H9 (cell line): ENCODE measurements at regions not wholly inside any gene's neighbourhood (a gene's known extent, or its start where the extent isn't known, plus 50 kb on each side); places are given as distances from the start of the nearest gene placed in this dataset.

ENCODE experiments used
- DNase-seq: peaks from one replicate; pipeline ENCODE4 v3.0.0-alpha.2; 2017
- H2AFZ ChIP-seq: one replicate; pipeline ENCODE4 v1.6.1; 2013; ENCODE audit warnings: mild to moderate bottlenecking, low read length, control low read depth, moderate library complexity
- H2AK5ac ChIP-seq: 2 replicates; pipeline ENCODE4 v1.6.1; 2013; ENCODE audit warnings: low read length, control low read depth, mixed read lengths; ENCODE audit not compliant: insufficient read length
- H2BK120ac ChIP-seq: one replicate; pipeline ENCODE4 v1.6.1; 2013; ENCODE audit warnings: low read depth, mild to moderate bottlenecking, low read length, control low read depth, inconsistent platforms; ENCODE audit not compliant: poor library complexity, severe bottlenecking
- H2BK12ac ChIP-seq: 2 replicates; pipeline ENCODE4 v1.6.1; 2013; ENCODE audit warnings: low read length, control low read depth, mixed read lengths, low read depth; ENCODE audit not compliant: insufficient read length
- H2BK15ac ChIP-seq: 2 replicates; pipeline ENCODE4 v1.6.1; 2013; ENCODE audit warnings: low read depth, low read length, control low read depth
- H2BK20ac ChIP-seq: one replicate; pipeline ENCODE4 v1.6.1; 2013; ENCODE audit warnings: low read depth, mild to moderate bottlenecking, low read length, control low read depth, inconsistent platforms; ENCODE audit not compliant: poor library complexity, severe bottlenecking
- H2BK5ac ChIP-seq: 2 replicates; pipeline ENCODE4 v1.6.1; 2013; ENCODE audit warnings: low read length, control low read depth, mixed read lengths; ENCODE audit not compliant: insufficient read length
- H3K14ac ChIP-seq: 2 replicates; pipeline ENCODE4 v1.6.1; 2013; ENCODE audit warnings: low read length, control low read depth; ENCODE audit not compliant: insufficient read depth
- H3K18ac ChIP-seq: 2 replicates; pipeline ENCODE4 v1.6.1; 2013; ENCODE audit warnings: low read depth, mild to moderate bottlenecking, mixed read lengths, low read length, control low read depth; ENCODE audit not compliant: insufficient read length
- H3K23ac ChIP-seq: 2 replicates; pipeline ENCODE4 v1.6.1; 2013; ENCODE audit warnings: low read length, control low read depth, mixed read lengths, low read depth; ENCODE audit not compliant: insufficient read length
- H3K23me2 ChIP-seq: 2 replicates; pipeline ENCODE4 v1.6.1; 2013; ENCODE audit warnings: low read depth, mild to moderate bottlenecking, mixed read lengths, low read length, control low read depth; ENCODE audit not compliant: insufficient read length, poor library complexity, severe bottlenecking
- H3K27ac ChIP-seq: 2 replicates; pipeline ENCODE4 v1.5.1; 2013; ENCODE audit warnings: low read length, control low read depth, mixed read lengths, low read depth; ENCODE audit not compliant: insufficient read length
- H3K27me3 ChIP-seq: 2 replicates; pipeline ENCODE4 v1.6.1; 2013; ENCODE audit warnings: low read length, control low read depth, inconsistent platforms; ENCODE audit not compliant: insufficient read depth
- H3K4ac ChIP-seq: 2 replicates; pipeline ENCODE4 v1.6.1; 2013; ENCODE audit warnings: low read depth, mild to moderate bottlenecking, control low read depth, inconsistent platforms, low read length, moderate library complexity
- H3K4me1 ChIP-seq: 2 replicates; pipeline ENCODE4 v1.6.1; 2013; ENCODE audit warnings: low read length, control low read depth, inconsistent platforms; ENCODE audit not compliant: insufficient read depth
- H3K4me2 ChIP-seq: 2 replicates; pipeline ENCODE4 v1.6.1; 2013; ENCODE audit warnings: low read length, control low read depth, mixed read lengths; ENCODE audit not compliant: insufficient read length, insufficient read depth
- H3K56ac ChIP-seq: 2 replicates; pipeline ENCODE4 v1.6.1; 2013; ENCODE audit warnings: low read depth, mild to moderate bottlenecking, mixed read lengths, low read length, control low read depth; ENCODE audit not compliant: insufficient read length
- H3K79me1 ChIP-seq: 2 replicates; pipeline ENCODE4 v1.6.1; 2013; ENCODE audit warnings: low read depth, mild to moderate bottlenecking, moderate library complexity, low read length, control low read depth, inconsistent platforms; ENCODE audit not compliant: insufficient read depth, poor library complexity, severe bottlenecking
- H3K79me2 ChIP-seq: 2 replicates; pipeline ENCODE4 v1.6.1; 2013; ENCODE audit warnings: low read length, control low read depth, inconsistent platforms; ENCODE audit not compliant: insufficient read depth
- H3K9ac ChIP-seq: 2 replicates; pipeline ENCODE4 v1.6.1; 2013; ENCODE audit warnings: low read length, control low read depth, mixed read lengths; ENCODE audit not compliant: insufficient read length; ENCODE audit errors: extremely low read depth
- H3K9me3 ChIP-seq: one replicate; pipeline ENCODE4 v1.6.1; 2013; ENCODE audit warnings: low read depth, low read length, inconsistent platforms; ENCODE audit not compliant: control insufficient read depth
- H3T11ph ChIP-seq: one replicate; pipeline ENCODE4 v1.6.1; 2013; ENCODE audit warnings: mild to moderate bottlenecking, low read length, control low read depth, inconsistent platforms
- H4K20me1 ChIP-seq: one replicate; pipeline ENCODE4 v1.6.1; 2013; ENCODE audit not compliant: control insufficient read depth, insufficient read length, insufficient read depth
- H4K5ac ChIP-seq: 2 replicates; pipeline ENCODE4 v1.6.1; 2013; ENCODE audit warnings: low read depth, mild to moderate bottlenecking, mixed read lengths, low read length, control low read depth; ENCODE audit not compliant: insufficient read length
- H4K8ac ChIP-seq: replicated peaks from 2 replicates; pipeline ENCODE4 v1.6.1; 2013; ENCODE audit warnings: low read length, control low read depth, mixed read lengths, low read depth; ENCODE audit not compliant: insufficient read length
- H4K91ac ChIP-seq: 2 replicates; pipeline ENCODE4 v1.6.1; 2013; ENCODE audit warnings: low read depth, mild to moderate bottlenecking, moderate library complexity, mixed read lengths, low read length, control low read depth; ENCODE audit not compliant: insufficient read length
- H3K27ac Mint-ChIP-seq, 3 experiments: 2 replicates in 2 of 3; 3 replicates in 1 of 3; pipeline ENCODE4 v1.8.0; 2020 to 2021; ENCODE audit warnings: mixed read lengths in 3 of 3, mild to moderate bottlenecking in 1 of 3, moderate library complexity in 1 of 3
- H3K27me3 Mint-ChIP-seq: 2 replicates; pipeline ENCODE4 v1.8.0; 2021; ENCODE audit warnings: low read depth, mild to moderate bottlenecking, moderate library complexity, mixed read lengths
- H3K36me3 Mint-ChIP-seq, 3 experiments: 2 replicates in 2 of 3; 3 replicates in 1 of 3; pipeline ENCODE4 v1.8.0; 2020 to 2021; ENCODE audit warnings: low read depth in 3 of 3, mixed read lengths in 3 of 3; ENCODE audit not compliant: insufficient read depth in 1 of 3
- H3K4me1 Mint-ChIP-seq, 2 experiments: 2 replicates each; pipeline ENCODE4 v1.8.0; 2020; ENCODE audit warnings: mixed read lengths in 2 of 2
- H3K4me3 Mint-ChIP-seq, 2 experiments: 2 replicates in 1 of 2; 3 replicates in 1 of 2; pipeline ENCODE4 v1.8.0; 2020 to 2021; ENCODE audit warnings: mild to moderate bottlenecking in 2 of 2, mixed read lengths in 2 of 2, moderate library complexity in 1 of 2
- H3K9me3 Mint-ChIP-seq, 2 experiments: 2 replicates in 1 of 2; 3 replicates in 1 of 2; pipeline ENCODE4 v1.8.0; 2020; ENCODE audit warnings: mild to moderate bottlenecking in 2 of 2, mixed read lengths in 2 of 2, moderate library complexity in 1 of 2
- CTCF ChIP-seq: fragments of 200-600 bp; sonication (generic); conservative IDR thresholded peaks from 3 replicates; pipeline ENCODE4 v1.8.0; 2021; ENCODE audit warnings: antibody characterized with exemption, mild to moderate bottlenecking
- WGBS: extraction: QIAGEN DNeasy Blood & Tissue Kit; methylation state at CpG from one replicate; pipeline ENCODE4 v1.1.7; 2013; ENCODE audit warnings: missing lambda C conversion rate, low lambda C conversion rate, mixed read lengths; ENCODE audit not compliant: insufficient read length; ENCODE audit errors: extremely low coverage; 5-methylcytosine and 5-hydroxymethylcytosine counted together

DNA sequence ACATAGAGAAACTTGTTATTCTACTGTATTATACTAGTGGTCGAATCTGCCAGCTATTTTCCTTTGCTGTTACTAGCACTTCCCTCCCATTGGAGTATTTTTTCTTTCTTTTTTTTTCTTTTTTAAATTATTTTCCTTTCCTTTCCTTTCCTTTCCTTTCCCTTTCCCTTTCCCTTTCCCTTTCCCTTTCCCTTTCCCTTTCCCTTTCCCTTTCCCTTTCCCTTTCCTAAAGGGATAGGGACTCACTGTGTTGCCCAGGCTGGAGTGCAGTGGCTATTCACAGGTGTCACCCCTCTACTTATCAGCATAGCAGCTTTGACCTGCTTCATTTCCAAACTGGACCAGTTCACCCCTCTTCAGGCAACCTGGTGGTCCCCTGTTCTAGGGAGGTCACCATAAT is 212.6 kb upstream of the SP4 start:
- H3K27me3 ChIP-seq = no peaks in the 10 kb centered on the region
- H3K36me3 Mint-ChIP-seq = no peaks in the 10 kb centered on the region
- H2AFZ ChIP-seq = no peak overlapping the region
- no peak overlapping the region for H3K23ac ChIP-seq
- H2BK15ac ChIP-seq = no peak overlapping the region
- no peak overlapping the region for H2BK5ac ChIP-seq
- H3K27me3 Mint-ChIP-seq = no peaks in the 10 kb centered on the region
- no peak overlapping the region for H3T11ph ChIP-seq
- H3K14ac ChIP-seq = no peak overlapping the region
- H2BK12ac ChIP-seq = no peak overlapping the region
- peaks cover 0 to 3% of the 10 kb centered on the region in 2 experiments; a peak in 2 of 4 replicates for H3K4me1 Mint-ChIP-seq
- H3K9me3 ChIP-seq = no peaks in the 10 kb centered on the region
- no peaks in the 10 kb centered on the region; the same call in 1 of the 2 replicates for H3K4me1 ChIP-seq
- H3K4me2 ChIP-seq = no peak overlapping the region
- no peak overlapping the region for H3K9ac ChIP-seq
- no peaks in the 10 kb centered on the region for H3K79me2 ChIP-seq
- no peak overlapping the region for H4K91ac ChIP-seq
- no peak for DNase-seq
- H3K79me1 ChIP-seq = no peaks in the 10 kb centered on the region
- H3K27ac Mint-ChIP-seq = no peak overlapping the region
- no CpG with 5 or more reads among the region's 1 CpG for whole genome bisulfite sequencing
- H3K4ac ChIP-seq = no peak overlapping the region
- H3K4me3 Mint-ChIP-seq = no peak overlapping the region
- H3K27ac ChIP-seq = no peak overlapping the region
- H3K9me3 Mint-ChIP-seq = no peaks in the 10 kb centered on the region
- no peak overlapping the region for H3K18ac ChIP-seq
- H2BK120ac ChIP-seq = no peak overlapping the region
- no peak overlapping the region for H4K8ac ChIP-seq
- H3K23me2 ChIP-seq = no peaks in the 10 kb centered on the region
- no peak overlapping the region for H4K5ac ChIP-seq
- H3K56ac ChIP-seq = no peak overlapping the region
- no peak overlapping the region for H2AK5ac ChIP-seq
- H4K20me1 ChIP-seq = no peaks in the 10 kb centered on the region
- TF ChIP-seq CTCF = no peak
- no peak overlapping the region for H2BK20ac ChIP-seq
